GM12878 (cell line): ENCODE measurements at regions not wholly inside any gene's neighbourhood (a gene's known extent, or its start where the extent isn't known, plus 50 kb on each side); places are given as distances from the start of the nearest gene placed in this dataset.

Experiments
- ESRRA ChIP-seq: IDR thresholded peaks from 2 replicates; pipeline ENCODE4 v1.6.1; 2012; ENCODE audit warnings: mild to moderate bottlenecking, low read length, improper control_type of control experiment
- GATAD2B ChIP-seq: fragments of 450-650 bp; conservative IDR thresholded peaks from 2 replicates; pipeline ENCODE4 v1.6.1; 2017; ENCODE audit warnings: low read depth, mild to moderate bottlenecking, moderate library complexity
- SIN3A ChIP-seq: IDR thresholded peaks from 2 replicates; pipeline ENCODE4 v1.6.1; 2012; ENCODE audit warnings: low read depth, low read length, improper control_type of control experiment
- SP1 ChIP-seq: IDR thresholded peaks from one replicate; pipeline ENCODE4 v1.6.1; 2011; ENCODE audit warnings: low read depth, low read length
- SPI1 ChIP-seq: IDR thresholded peaks from 2 replicates; pipeline ENCODE4 v1.6.1; 2011; ENCODE audit warnings: low read depth, mild to moderate bottlenecking, low read length, moderate library complexity, borderline replicate concordance; ENCODE audit not compliant: insufficient read depth
- TF ChIP-seq, protein P1 (sequence below): IDR thresholded peaks from 2 replicates; pipeline ENCODE4 v1.6.1; 2012; ENCODE audit warnings: low read length, inconsistent platforms

DNA sequence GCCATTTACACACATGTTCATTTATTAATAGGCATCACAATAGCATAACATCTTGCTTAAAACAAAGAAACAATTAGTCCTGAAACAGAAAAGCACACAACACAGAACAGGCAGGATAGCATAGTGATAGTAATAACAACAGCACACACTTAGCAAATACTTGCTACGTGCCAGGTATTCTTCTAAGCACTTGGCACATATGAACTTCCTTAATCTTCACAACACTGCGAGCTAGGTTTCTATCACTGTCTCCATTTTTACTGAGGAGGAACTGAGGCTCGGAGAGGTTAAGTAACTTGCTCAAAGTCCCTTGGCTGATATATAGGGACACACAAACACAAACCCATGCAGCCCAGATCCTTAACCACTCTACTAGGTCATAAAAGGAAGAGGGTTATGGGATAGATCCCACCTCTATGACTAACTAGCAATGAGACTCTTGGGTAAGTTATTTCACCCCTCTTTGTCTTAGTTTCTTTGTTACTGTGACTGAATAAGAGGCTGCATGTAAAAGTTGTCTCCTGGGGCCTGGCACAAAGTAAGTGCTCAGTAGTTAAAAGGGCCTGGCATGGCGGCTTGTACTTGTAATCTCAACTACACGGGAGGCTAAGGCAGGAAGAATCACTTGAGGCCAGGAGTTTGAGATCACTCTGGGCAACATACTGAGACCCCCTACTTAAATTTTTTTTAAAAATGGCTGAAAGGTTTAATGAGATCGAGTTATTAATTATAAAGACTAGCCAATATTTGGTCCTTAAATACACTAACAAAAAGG is 181.0 kb upstream of the RHOBTB1 start:
- TF ChIP-seq, protein P1, sequence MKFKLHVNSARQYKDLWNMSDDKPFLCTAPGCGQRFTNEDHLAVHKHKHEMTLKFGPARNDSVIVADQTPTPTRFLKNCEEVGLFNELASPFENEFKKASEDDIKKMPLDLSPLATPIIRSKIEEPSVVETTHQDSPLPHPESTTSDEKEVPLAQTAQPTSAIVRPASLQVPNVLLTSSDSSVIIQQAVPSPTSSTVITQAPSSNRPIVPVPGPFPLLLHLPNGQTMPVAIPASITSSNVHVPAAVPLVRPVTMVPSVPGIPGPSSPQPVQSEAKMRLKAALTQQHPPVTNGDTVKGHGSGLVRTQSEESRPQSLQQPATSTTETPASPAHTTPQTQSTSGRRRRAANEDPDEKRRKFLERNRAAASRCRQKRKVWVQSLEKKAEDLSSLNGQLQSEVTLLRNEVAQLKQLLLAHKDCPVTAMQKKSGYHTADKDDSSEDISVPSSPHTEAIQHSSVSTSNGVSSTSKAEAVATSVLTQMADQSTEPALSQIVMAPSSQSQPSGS: no peak
- TF ChIP-seq GATAD2B (no peak), SP1 (no peak), ESRRA (no peak), SPI1 (no peak), SIN3A (no peak)
